PC-3 (cell line): ENCODE measurements at regions not wholly inside any gene's neighbourhood (a gene's known extent, or its start where the extent isn't known, plus 50 kb on each side); places are given as distances from the start of the nearest gene placed in this dataset.

Experiments
- CTCF ChIP-seq: fragments of 300-600 bp; sonication (generic); conservative IDR thresholded peaks from 2 replicates; pipeline ENCODE4 v1.5.1; 2017; ENCODE audit warnings: antibody characterized with exemption, low read depth, mild to moderate bottlenecking, low read length
- EZH2 ChIP-seq: fragments of 300-600 bp; sonication (generic); IDR thresholded peaks from one replicate; pipeline ENCODE4 v1.6.1; 2017; ENCODE audit warnings: antibody characterized with exemption, mild to moderate bottlenecking, low read length; ENCODE audit not compliant: unreplicated experiment
- EZH2phosphoT487 ChIP-seq: fragments of 300-600 bp; sonication (generic); IDR thresholded peaks from 2 replicates; pipeline ENCODE4 v1.6.1; 2018; ENCODE audit warnings: mild to moderate bottlenecking, antibody characterized with exemption, low read length, borderline replicate concordance

- TF ChIP-seq CTCF (no peak), EZH2phosphoT487 (no peak), EZH2 (no peak)
Measured at GRCh38 chr9:75490326-75490725, 400.1 kb upstream of the PCSK5 start.
